Amniotic epithelial cell (primary cell): ENCODE measurements at regions not wholly inside any gene's neighbourhood (a gene's known extent, or its start where the extent isn't known, plus 50 kb on each side); places are given as distances from the start of the nearest gene placed in this dataset.
"Not testable (repeated sequence)": the region's sequence is repeated elsewhere in the genome, so short reads cannot be mapped to it uniquely, and the experiment has no call there.

Experiments
- DNase-seq: peaks from one replicate; pipeline ENCODE4 v3.0.0-alpha.2; 2010; ENCODE audit warnings: low read depth

DNA sequence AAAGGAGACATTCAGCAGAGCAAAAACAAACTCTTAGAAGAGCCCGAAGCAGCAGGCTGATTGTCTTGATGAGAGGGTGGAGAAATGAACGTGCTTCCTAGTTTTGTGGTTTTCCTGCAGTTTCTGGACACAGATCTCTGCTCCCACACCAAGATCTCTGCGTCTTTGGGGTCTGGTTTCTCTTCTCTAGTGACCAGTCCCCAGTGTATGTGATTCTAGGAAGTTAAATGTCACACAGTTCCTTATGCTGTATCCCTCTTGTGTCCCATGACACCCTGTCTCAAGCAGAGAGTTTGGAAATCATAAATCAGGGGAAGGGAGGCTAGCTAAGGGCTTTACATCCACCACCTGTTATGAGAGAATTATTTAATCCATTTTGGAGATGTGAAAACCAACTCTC is 55.4 kb upstream of the KLF14 start:
- DNase-seq = no peak

DNA sequence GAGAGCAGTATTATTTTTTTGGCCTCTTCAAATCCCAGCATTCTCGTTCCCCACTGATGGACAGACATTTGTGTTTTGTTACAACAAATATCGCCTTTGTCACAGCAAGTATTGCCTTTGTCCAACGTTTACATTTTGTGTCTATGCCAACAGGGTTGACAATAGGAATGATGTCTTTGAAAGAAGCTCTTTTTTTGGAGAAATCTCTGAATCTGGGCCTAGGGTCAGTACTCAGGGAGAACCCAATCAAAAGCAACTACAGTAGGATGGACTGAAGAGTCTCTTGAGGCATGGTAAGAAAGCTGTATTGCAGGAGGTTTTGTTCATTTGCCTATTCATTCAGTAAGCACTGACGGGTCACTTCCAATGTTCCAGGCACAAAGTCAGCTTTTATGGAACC is 57.7 kb upstream of the KLF14 start:
- no peak for DNase-seq

DNA sequence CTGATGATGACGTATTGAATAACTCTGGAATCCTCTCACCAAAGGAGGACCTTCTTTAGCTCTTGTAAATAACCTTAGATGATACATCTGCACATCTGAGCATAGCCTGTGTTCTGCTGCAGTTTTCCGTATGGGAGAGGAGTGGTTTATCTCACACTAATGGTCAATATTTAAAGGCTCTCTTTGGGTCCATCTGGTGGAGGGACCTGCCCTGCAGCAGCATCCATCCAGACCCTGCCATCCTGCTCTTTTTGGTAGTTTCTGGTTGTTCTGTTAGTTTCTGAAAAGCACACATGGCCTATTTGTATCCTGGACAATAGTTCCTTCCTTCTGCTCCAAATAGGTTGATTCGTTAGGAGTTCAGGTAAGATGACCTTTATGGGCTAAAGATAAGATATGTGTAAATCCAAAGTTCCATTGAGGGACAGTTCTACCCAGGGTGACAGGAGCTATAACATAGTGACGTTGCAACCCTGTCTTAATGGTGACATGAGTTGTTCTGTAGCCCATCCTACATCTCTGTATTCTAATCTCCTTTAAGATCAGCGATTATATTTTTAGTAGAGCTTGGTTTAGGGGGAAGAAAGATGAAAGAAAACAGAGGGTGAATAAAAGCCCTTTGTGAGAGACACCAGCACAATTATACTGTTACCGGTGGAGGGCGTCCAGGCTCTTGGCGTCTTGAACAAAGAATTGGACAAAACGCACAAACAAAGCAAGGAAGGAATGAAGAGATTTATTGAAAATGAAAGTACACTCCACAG is 60.0 kb upstream of the KLF14 start:
- no peak for DNase-seq

DNA sequence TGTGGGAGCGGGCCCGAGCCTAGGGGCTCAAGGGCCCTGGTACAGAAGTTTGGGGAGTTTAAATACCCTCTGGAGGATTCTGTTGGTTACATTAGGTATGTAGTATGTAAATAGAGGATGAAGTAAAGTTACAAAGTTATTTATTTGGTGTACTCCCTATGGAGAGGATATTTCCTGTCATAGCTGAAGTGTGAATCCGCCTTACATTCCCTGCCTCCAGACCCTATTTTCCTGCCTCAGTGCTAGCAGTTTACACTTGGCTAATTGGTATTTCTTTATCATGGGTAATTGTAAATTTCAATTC is 60.6 kb upstream of the KLF14 start:
- DNase-seq = no peak

DNA sequence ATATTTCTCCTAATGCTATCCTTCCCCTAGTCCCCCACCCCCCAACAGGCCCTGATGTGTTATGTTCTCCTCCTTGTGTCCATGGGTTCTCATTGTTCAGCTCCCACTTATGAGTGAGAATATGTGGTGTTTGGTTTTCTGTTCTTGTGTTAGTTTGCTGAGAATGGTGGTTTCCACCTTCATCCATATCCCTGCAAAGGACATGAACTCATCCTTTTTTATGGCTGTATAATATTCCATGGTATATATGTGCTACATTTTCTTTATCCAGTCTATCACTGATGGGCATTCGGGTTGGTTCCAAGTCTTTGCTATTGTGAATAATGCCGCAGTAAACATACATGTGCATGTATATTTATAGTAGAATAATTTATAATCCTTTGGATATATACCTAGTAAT is 62.4 kb upstream of the KLF14 start:
- not testable (repeated sequence) for DNase-seq

DNA sequence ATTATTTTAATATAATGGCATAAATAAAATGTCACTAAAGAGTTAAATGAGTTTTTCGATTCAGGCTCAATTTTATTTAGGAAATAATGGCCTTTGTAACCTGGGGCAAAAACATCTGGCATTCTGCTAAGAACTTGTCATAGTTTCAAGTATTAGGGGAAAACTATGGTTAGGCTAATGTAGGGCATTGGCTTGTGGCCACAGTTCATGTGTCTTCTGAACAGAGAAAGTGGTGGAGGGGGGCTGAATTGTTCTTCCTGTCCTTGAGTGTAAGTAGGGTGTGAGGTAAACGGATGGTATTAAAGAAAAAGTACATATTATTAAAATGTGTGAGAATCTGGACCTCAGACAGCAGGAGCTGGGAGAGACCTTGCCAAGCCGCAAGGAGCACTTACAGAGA is 69.1 kb upstream of the KLF14 start:
- DNase-seq = no peak

DNA sequence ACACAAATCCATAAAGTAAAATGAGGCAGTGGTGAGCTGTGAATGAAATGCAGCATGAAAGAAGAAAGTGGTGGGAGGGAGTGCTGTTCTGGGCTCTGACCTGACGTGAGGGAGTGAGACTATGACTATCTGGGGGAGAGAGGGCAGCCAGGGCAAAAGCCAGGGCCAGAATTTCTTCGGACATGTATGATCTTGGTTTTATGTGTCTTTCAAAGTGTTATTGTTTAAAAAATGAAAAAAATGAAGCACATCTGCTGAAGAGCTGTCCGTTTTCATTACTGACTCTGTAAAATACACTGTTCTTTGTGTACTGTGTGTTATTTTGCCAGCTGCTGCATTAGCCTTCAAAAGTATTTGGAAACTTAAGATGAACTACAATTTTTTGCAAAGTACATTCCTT is 70.2 kb upstream of the KLF14 start:
- DNase-seq = peak; percentile 15

DNA sequence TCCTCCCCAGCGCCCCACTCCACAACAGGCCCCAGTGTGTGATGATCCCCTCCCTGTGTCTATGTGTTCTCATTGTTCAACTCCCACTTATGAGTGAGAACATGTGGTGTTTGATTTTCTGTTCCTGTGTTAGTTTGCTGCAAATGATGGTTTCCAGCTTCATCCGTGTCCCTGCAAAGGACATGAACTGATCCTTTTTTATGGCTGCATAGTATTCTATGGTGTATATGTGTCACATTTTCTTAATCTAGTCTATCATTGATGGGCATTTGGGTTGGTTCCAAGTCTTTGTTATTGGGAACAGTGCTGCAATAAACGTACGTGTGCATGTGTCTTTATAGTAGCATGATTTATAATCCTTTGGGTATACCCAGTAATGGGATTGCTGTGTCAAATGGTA is 78.8 kb upstream of the KLF14 start:
- not testable (repeated sequence) for DNase-seq

DNA sequence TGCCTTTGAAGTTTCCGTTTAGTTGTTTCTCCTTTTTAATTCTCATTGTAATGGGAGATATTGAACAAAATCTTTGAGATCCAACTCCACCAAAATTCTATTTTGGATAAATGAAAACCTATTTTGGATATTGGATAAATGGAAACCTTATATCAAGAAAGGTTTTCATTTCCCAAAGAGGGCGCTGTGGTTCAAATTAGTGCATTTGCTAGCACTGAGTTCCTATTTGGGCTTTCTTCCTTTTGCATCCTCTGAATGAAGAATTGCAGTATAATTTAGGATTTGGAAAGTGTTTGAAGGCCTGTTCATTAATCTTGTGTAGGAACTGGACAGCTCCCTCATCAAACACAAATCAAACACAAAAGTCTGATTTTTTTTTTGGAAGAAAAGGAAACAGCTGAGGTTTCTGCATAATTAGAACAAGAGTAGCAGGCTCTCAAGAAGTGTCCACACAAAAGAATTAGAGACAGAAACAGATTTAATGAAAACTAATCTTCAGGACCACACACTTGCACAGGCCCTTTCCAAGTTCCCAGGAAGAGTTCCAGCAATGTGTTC is 80.8 kb upstream of the KLF14 start:
- DNase-seq = peak; percentile 39

DNA sequence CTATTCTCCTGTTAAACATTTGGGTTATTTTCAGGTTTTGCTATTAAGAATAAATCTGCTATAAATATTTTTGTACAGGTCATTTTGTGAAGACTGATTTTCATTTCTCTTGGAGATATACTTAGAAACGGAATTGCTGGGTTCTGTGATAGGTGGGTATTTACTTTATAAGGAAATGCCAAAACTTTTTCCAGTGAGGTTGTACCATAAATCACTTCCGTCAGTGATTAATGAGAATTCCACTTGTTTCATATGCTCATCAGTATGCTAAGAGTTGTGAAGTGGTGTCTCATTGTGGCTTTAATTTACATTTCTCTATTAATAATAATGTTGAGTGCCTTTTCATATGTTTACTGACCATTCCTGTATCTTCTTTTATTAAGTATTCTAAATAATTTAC is 84.0 kb upstream of the KLF14 start:
- no peak for DNase-seq

DNA sequence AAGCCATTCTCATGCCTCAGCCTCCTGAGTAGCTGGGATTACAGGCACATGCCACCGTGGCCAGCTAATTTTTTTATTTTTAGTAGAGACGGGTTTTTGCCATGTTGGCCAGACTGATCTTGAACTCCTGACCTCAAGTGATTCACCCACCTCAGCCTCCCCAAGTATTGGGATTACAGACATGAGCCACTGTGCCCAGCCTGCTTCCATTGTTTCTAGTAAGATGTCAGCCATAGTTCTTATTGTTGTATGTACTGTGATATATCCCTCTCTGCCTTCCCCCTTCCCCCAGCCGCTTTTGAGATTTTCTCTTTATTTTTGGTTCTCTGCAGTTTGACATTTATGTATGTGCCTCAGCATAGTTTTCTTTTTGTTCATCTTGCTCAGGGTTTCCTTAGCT is 87.9 kb upstream of the KLF14 start:
- no peak for DNase-seq

DNA sequence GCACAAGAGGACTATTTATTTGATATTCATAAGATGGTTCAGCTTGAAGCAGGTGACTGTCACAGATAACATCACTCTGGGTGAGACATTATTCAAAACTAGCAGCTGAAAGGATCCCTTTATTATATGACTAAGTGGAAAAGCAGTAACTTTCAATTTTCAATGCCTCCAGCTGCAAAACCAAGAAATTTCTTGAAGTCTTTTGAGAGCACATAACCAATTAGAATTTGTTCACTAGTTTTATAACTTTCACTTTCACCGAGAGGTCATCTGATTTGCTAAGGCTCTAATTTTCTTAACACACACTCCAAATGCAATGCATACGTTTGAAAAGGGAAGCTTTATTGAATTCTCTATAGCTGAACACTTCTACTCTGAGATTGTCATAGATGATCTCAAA is 88.6 kb upstream of the KLF14 start:
- no peak for DNase-seq

DNA sequence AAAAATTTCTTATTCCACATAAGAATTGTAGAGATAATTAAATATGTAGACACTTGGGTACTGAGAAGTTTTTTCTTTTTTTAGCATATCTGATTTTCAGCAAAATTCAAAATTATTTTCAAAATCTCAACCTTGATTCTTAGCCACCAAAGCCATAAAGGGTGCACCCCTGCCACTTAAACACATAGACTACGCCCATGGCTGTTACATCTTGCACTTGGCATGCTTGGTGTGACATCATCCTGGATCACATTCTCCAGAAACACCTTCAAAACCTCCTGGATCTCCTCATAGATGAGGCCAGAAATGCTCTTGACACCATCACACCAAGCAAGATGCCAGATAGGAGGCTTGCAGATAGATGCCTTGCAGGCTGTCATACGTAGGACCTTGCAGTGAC is 89.1 kb upstream of the KLF14 start:
- no peak for DNase-seq

DNA sequence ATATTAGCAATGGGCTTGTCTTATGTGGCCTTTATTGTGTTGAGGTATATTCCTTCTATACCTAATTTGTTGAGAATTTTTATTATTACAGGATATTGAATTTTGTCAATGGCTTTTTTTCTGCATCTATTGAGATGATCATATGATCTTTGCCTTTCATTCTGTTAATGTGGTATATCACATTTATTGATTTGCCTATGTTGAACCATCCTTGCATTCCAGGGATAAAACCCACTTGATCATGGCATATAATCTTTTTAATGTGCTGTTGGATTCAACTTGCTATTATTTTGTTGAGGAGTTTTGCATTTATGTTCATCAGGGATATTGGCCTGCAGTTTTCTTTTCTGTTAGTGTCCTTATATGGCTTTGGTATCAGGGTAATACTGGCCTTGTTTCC is 91.8 kb upstream of the KLF14 start:
- no peak for DNase-seq

DNA sequence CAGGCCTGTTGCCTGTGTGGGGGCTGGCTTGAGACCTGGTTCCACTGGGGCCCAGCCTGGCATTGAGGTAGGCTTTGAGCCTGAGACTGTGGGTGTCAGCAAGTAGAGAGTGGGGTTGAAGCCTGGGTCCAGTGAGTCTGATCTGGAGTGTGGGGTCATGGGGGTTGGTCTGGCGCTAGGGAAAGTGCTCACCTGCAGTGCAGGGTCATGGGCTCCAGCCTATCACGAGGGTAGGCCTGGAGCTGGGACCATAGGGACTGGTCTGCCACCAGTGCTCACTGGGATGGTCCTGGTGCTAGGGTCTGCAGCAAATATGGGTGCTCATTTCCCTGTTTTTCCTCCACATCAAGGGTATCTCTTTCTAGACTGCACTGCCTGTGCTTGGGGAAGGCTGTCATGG is 95.4 kb upstream of the KLF14 start:
- no peak for DNase-seq

DNA sequence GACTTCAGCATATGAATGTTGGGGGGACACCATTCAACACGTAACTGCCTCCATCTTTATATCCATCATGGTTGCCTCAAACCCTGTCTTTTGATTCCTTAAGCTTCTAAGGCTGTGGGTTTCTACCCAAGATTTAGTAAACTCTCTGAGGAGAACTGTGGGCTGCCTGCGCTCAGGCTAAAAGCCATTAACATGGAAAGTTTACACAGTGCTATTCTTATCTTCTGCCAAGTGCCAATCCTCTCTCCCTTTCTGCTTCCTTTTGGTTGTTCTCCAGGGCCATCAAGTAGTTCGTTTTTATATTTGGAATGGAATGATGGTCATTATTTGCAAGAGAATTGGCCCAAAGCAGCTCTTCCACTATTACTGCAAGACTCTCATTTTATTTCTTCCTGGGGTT is 97.3 kb upstream of the KLF14 start:
- no peak for DNase-seq

DNA sequence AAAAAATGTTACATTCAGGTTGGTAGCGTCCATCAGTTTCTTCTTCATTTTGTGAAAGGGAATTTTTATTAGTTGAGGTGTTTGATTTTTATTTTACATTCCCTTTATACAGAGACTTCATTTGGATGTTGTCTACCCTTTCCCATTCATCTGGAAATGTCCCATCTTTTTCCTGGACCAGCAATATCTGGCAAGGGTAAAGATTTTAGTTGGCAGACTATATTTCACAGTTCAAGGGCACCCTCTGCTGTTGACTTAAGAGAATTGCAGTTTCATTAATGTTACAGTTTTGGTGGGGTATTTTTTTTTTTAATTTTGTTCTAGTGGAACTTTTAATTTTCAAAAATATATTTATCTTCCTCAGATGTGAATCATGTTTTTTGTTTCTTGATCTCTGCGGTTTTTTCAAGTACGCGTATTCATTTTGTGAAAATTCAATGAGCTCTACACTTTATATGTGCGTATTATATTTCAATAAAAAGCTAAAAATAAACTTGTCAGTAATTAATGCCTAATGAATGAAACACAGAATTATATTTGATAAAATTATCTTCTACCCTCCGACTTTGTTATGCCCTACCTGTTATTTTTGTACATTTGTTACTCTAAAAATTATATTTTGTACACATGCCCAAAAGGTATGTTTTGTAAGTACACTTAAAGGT is 97.9 kb upstream of the KLF14 start:
- peak; percentile 48 for DNase-seq

DNA sequence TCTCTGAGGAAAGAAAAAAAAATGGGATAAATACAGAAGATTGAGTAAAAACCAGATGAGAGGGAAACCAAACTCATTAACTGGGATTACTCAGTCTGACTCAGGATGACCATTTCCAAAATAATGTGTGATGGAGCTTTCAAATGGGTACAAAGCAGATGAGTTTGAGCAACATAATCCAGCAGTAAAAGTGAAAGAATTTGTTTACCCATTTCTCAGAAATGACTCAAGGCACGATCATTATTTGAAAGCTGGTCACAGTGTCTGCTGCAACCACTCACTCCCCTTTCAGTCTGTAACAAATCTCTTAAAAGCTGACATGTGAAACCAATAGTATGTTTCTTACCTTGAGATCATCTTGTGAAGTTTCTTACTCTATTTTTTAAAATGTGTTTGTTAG is 104.7 kb upstream of the KLF14 start:
- peak; percentile 96 for DNase-seq

DNA sequence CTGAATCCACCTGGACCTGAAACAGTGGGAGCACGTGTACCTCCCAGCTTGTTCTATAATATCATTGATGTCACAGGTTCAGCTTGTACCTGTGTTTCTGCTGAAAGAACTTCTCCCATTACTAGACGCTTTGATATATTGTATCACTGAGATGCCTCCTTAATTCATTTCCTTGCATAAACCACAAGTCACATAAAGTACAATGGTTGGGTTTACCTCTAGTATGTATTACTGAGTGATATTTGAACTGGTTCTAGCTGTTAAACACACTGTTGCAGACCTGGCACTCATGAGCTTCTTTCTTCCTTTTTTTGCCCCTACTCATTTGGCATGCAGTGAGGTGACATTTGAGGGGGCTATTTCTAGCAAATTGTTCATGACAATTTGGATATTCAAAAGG is 106.6 kb upstream of the KLF14 start:
- DNase-seq = no peak

DNA sequence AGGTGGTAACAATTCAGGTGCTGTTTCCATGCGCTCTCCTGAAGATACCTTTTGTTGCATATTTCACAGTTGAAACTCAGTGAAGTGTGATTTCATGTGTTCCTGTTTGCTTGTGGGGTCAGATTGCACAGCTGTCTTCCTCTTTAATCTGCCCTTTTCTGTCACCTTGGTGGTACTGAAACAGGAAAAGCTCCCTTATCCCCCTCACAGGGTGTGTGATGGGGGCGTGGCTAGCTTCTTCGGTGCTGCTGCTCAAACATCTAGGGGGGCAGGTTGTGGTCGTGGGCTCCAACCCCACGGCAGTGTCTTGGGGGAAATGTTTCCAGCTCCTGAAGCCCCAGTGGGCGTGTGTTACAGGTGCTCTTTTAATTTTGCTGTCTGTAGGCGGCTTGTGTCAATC is 107.4 kb upstream of the KLF14 start:
- DNase-seq = no peak

DNA sequence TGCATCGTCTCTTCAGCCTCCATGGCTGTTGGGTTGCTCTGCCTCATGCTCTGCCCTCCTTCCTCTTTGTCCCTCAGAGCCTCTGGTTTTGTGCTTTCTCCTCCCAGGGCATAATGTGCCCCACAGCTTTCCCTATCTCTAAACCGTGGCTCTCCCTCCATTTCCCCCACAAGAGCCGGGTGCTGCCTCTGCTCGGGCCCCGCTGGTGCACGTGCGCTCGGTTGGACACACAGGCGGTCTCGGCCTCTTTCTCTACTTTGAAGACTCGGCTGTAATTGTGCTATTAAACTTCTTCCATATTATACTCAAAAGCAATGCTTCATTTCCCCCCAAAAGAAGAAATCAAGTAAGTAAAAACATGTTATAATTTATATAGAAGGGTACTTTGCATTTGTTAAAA is 109.7 kb upstream of the KLF14 start:
- DNase-seq = no peak

DNA sequence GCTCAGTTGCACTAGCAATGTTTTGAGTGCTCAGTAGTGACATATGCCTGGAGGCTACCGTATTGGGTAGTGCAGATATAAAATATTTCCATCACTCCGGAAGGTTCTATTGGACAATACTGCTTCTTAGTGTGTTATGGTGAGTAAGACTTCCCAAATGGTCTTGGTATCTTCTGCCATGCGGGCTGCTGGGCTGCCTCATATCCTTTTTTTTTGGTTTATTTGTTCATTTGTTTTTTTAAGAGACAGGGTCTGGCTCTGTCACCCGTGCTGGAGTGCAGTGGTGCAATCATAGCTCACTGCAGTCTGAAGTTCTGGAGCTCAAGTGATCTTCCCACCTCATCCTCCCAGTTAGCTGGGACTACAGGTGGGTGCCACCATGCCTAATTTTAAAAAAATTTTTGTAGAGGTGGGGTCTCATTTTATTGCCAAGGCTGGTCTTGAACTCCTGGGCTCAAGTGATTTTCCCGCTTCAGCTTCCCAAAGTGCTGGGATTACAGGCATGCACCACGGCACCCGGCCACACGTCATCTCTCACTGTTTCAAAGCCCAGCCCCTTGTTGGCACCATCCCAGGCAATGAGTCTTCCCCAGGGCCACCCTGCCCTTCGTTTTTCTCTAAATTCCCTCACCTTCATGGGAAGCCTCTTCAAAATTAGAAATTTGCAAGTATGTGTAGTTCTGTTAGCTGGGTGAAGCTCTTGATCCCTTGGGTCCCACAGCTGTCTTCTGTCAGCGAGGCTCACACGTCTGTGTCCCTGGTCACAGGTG is 111.0 kb upstream of the KLF14 start:
- peak; percentile 53 for DNase-seq

DNA sequence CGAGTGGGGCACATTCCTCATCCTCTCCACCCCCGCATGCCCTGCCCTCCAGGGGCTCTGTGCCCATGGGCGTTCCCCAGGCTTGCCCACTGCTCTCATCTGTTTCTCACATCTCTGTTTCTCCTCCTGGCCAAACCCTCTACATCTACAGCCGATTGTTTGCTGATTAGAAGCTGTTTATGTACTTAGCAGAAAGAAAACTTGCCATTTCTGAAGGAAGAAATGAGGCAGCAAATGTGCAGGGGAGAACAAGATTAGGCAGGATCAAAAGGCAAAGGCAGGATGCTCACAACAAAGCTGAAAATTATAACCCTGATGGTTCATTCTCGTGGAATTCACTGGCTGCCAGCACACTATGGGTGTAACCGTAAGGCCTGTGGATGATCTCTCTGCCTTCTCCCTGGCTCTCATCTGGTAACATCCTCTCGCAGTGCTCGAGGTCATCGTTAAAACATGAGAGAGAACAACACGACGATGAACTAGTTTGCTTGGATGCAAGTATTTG is 111.6 kb upstream of the KLF14 start:
- peak; percentile 84 for DNase-seq
